ENCODE measurements at regions not wholly inside any gene's neighbourhood (a gene's known extent, or its start where the extent isn't known, plus 50 kb on each side); places are given as distances from the start of the nearest gene placed in this dataset.
A peak's percentile ranks its signal among the peaks of the same experiment; 100 is the strongest.

DNA sequence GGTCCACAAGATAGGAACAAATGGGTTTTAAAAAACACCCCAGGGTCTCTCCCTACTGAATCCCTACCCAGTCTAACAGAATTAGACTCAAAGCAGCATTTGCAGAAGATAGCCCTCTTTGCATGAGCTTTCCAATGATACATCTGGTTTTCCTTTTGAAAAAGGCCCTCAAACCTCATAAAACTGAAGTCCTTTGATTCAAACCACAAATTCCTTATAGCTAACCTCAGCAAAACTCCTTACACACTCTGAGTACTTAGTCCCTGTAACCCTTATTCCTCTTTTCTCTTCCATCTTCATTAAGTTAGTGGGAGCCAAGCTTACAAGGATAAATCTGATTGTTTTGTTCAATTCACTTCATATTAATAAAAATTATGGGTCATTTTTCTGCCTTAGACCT is 90.5 kb upstream of the TNC start:
- H3K27ac ChIP-seq (ENCODE audit: low read length): no peak overlapping the region
- no peak for TF ChIP-seq EZH2 (optimal IDR thresholded peaks at IDR 0.05; ENCODE audit: low read depth, low read length)
- no peak for TF ChIP-seq EZH2phosphoT487 (IDR thresholded peaks at IDR 0.05; ENCODE audit: low read length)
- TF ChIP-seq, protein P1, sequence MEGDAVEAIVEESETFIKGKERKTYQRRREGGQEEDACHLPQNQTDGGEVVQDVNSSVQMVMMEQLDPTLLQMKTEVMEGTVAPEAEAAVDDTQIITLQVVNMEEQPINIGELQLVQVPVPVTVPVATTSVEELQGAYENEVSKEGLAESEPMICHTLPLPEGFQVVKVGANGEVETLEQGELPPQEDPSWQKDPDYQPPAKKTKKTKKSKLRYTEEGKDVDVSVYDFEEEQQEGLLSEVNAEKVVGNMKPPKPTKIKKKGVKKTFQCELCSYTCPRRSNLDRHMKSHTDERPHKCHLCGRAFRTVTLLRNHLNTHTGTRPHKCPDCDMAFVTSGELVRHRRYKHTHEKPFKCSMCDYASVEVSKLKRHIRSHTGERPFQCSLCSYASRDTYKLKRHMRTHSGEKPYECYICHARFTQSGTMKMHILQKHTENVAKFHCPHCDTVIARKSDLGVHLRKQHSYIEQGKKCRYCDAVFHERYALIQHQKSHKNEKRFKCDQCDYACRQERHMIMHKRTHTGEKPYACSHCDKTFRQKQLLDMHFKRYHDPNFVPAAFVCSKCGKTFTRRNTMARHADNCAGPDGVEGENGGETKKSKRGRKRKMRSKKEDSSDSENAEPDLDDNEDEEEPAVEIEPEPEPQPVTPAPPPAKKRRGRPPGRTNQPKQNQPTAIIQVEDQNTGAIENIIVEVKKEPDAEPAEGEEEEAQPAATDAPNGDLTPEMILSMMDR (IDR thresholded peaks at IDR 0.05; ENCODE audit: low read length): no peak
- H3K9me3 ChIP-seq (replicated peaks; ENCODE audit: insufficient read depth, low read length): no peaks in the 10 kb centered on the region

DNA sequence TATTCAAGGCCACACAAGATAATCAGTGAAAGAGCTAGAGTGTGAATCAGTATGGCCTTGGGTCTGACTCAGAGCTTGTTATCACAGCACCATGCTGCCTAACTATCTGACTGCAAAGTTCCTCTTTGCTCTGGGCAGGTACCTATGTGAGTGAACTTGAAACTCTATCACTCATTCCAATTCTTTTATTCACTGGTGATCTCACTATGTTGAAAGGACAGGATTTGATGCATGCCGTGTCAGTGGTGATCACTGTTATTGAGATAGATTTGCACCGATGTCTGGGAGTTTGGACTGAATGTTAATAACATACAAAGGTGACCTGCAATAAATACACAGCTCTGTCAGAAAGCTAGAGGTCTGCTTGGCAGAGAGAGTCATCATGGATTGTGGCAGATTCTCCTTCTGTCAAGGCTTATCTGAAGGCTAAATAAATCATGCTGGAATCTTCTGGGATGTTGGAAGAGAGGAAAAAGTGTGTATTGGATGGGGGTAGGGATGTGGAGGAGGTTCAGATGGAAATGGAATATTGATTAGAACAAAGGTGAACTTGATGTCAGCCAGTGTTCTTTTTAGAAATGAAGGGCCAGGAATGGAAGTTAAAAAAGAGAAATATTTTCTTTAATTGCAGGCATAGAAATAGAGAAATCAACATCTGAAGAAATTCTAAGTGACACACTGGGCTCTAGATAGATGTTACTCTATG is 91.8 kb upstream of the TNC start:
- H3K27me3 ChIP-seq (replicated peaks; ENCODE audit: insufficient read depth, low read length): no peaks in the 10 kb centered on the region
- H3K4me3 ChIP-seq (ENCODE audit: low read length): no peak overlapping the region
- H3K4me2 ChIP-seq (ENCODE audit: low read depth, low read length): no peak overlapping the region
- peaks cover 27% of the 10 kb centered on the region for H3F3A ChIP-seq (ENCODE audit: insufficient read depth, low read length)
- H2AFZ ChIP-seq (ENCODE audit: low read length): no peak overlapping the region
- no peak overlapping the region for H3K27ac ChIP-seq (ENCODE audit: low read length)
- no peak overlapping the region for H3K9ac ChIP-seq (ENCODE audit: low read length)
- no peaks in the 10 kb centered on the region for H4K20me1 ChIP-seq (ENCODE audit: insufficient read depth, low read length)
- H3K9me2 ChIP-seq (replicated peaks; ENCODE audit: insufficient read depth, low read length): no peaks in the 10 kb centered on the region
- no peak for DNase-seq
- no peaks in the 10 kb centered on the region for H3K79me2 ChIP-seq (ENCODE audit: low read length)
- no peaks in the 10 kb centered on the region for H3K9me3 ChIP-seq (replicated peaks; ENCODE audit: insufficient read depth, low read length)
- peaks cover 75% of the 10 kb centered on the region for H3K4me1 ChIP-seq (ENCODE audit: low read length)
- TF ChIP-seq, protein P1 (IDR thresholded peaks at IDR 0.05; ENCODE audit: low read length): no peak
- no peak for TF ChIP-seq EZH2phosphoT487 (IDR thresholded peaks at IDR 0.05; ENCODE audit: low read length)
- no peak for TF ChIP-seq EZH2 (optimal IDR thresholded peaks at IDR 0.05; ENCODE audit: low read depth, low read length)
- no peaks in the 10 kb centered on the region for H3K36me3 ChIP-seq (replicated peaks; ENCODE audit: insufficient read depth, low read length)

More for the DNA sequence above, 90.5 kb upstream of the TNC start:
- Histone ChIP-seq H3K4me3 (ENCODE audit: low read length) (no peak overlapping the region), H3F3A (ENCODE audit: insufficient read depth, low read length) (peaks cover 27% of the 10 kb centered on the region), H3K4me2 (ENCODE audit: low read depth, low read length) (0 out of 2 replicates have a peak overlapping the region, but pooled peaks have one; percentile 4), H3K27me3 (replicated peaks; ENCODE audit: insufficient read depth, low read length) (no peaks in the 10 kb centered on the region), H3K9ac (ENCODE audit: low read length) (no peak overlapping the region), H3K79me2 (ENCODE audit: low read length) (no peaks in the 10 kb centered on the region), H3K4me1 (ENCODE audit: low read length) (peaks cover 70% of the 10 kb centered on the region), H3K9me2 (replicated peaks; ENCODE audit: insufficient read depth, low read length) (no peaks in the 10 kb centered on the region), H4K20me1 (ENCODE audit: insufficient read depth, low read length) (no peaks in the 10 kb centered on the region), H3K36me3 (replicated peaks; ENCODE audit: insufficient read depth, low read length) (no peaks in the 10 kb centered on the region), H2AFZ (ENCODE audit: low read length) (no peak overlapping the region)
- no peak for DNase-seq

DNA sequence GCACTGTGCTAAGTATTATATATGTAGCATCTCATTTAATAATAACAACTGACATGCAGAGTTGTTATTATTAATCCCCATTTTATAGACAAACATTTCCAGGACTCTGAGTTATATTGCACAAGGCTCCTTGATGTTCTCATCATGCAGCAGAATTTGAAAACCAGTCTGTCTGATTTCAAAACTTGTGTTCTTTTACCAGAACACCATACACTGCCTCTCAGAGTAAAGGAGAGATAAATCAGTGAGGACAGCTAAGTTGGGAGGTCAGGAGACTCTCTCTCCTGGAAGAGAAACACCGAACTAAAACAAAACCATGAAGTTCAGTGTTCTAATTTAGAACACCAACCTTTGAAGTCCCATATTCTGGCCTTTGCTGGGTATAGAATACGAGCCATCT is 92.7 kb upstream of the TNC start:
- peak; percentile 12 for DNase-seq
- Histone ChIP-seq H3F3A (ENCODE audit: insufficient read depth, low read length) (peaks cover 27% of the 10 kb centered on the region), H4K20me1 (ENCODE audit: insufficient read depth, low read length) (no peaks in the 10 kb centered on the region), H3K4me3 (ENCODE audit: low read length) (no peak overlapping the region), H3K36me3 (replicated peaks; ENCODE audit: insufficient read depth, low read length) (no peaks in the 10 kb centered on the region), H3K27ac (ENCODE audit: low read length) (peak overlapping the region; percentile 24; the same call in 1 of the 2 replicates), H3K9me3 (replicated peaks; ENCODE audit: insufficient read depth, low read length) (no peaks in the 10 kb centered on the region), H3K9me2 (replicated peaks; ENCODE audit: insufficient read depth, low read length) (no peaks in the 10 kb centered on the region), H3K27me3 (replicated peaks; ENCODE audit: insufficient read depth, low read length) (no peaks in the 10 kb centered on the region), H3K4me1 (ENCODE audit: low read length) (peaks cover 75% of the 10 kb centered on the region), H3K79me2 (ENCODE audit: low read length) (no peaks in the 10 kb centered on the region), H3K9ac (ENCODE audit: low read length) (0 out of 2 replicates have a peak overlapping the region, but pooled peaks have one; percentile 8), H3K4me2 (ENCODE audit: low read depth, low read length) (peak overlapping the region; percentile 40; the same call in 1 of the 2 replicates), H2AFZ (ENCODE audit: low read length) (peak overlapping the region; percentile 21; the same call in 1 of the 2 replicates)
- TF ChIP-seq EZH2phosphoT487 (IDR thresholded peaks at IDR 0.05; ENCODE audit: low read length) (no peak), EZH2 (optimal IDR thresholded peaks at IDR 0.05; ENCODE audit: low read depth, low read length) (no peak)
- TF ChIP-seq, protein P1 (IDR thresholded peaks at IDR 0.05; ENCODE audit: low read length): no peak
